Mesendoderm (in vitro differentiated cells): ENCODE measurements at regions not wholly inside any gene's neighbourhood (a gene's known extent, or its start where the extent isn't known, plus 50 kb on each side); places are given as distances from the start of the nearest gene placed in this dataset.

ENCODE experiments used
- DNase-seq: peaks from one replicate; pipeline ENCODE4 v3.0.0; 2013
- H2AK5ac ChIP-seq: 2 replicates; pipeline ENCODE4 v1.6.1; 2013; ENCODE audit warnings: low read length, inconsistent platforms
- H2BK120ac ChIP-seq: 2 replicates; pipeline ENCODE4 v1.6.1; 2013; ENCODE audit warnings: low read depth, mild to moderate bottlenecking, low read length, moderate library complexity, mixed read lengths
- H2BK15ac ChIP-seq: replicated peaks from 2 replicates; pipeline ENCODE4 v1.6.1; 2013; ENCODE audit warnings: low read depth, mild to moderate bottlenecking, moderate library complexity
- H2BK5ac ChIP-seq: 2 replicates; pipeline ENCODE4 v1.6.1; 2013; ENCODE audit warnings: low read length, inconsistent platforms
- H3K18ac ChIP-seq: 2 replicates; pipeline ENCODE4 v1.6.1; 2013; ENCODE audit warnings: mild to moderate bottlenecking, low read length, mixed read lengths
- H3K23ac ChIP-seq: one replicate; pipeline ENCODE4 v1.6.1; 2013; ENCODE audit warnings: low read length
- H3K27ac ChIP-seq: 2 replicates; pipeline ENCODE4 v1.5.1; 2013; ENCODE audit warnings: low read depth, mild to moderate bottlenecking, inconsistent platforms, low read length, moderate library complexity
- H3K27me3 ChIP-seq: 2 replicates; pipeline ENCODE4 v1.6.1; 2013; ENCODE audit warnings: low read length, control low read depth, mild to moderate bottlenecking, inconsistent platforms; ENCODE audit not compliant: insufficient read depth, poor library complexity
- H3K36me3 ChIP-seq: 2 replicates; pipeline ENCODE4 v1.6.1; 2013; ENCODE audit warnings: low read length, inconsistent platforms; ENCODE audit not compliant: control insufficient read depth, insufficient read depth
- H3K4ac ChIP-seq: one replicate; pipeline ENCODE4 v1.6.1; 2013; ENCODE audit warnings: low read depth, mild to moderate bottlenecking, low read length, moderate library complexity
- H3K4me1 ChIP-seq: 2 replicates; pipeline ENCODE4 v1.6.1; 2013; ENCODE audit warnings: low read depth, low read length, inconsistent platforms; ENCODE audit not compliant: control insufficient read depth
- H3K4me2 ChIP-seq: 2 replicates; pipeline ENCODE4 v1.6.1; 2013; ENCODE audit warnings: low read length
- H3K4me3 ChIP-seq: 2 replicates; pipeline ENCODE4 v1.5.1; 2013; ENCODE audit warnings: mild to moderate bottlenecking, low read length
- H3K56ac ChIP-seq: one replicate; pipeline ENCODE4 v1.6.1; 2013; ENCODE audit warnings: low read length
- H3K79me1 ChIP-seq: 2 replicates; pipeline ENCODE4 v1.6.1; 2013; ENCODE audit warnings: low read length, inconsistent platforms
- H3K79me2 ChIP-seq: 2 replicates; pipeline ENCODE4 v1.6.1; 2013; ENCODE audit warnings: mild to moderate bottlenecking, low read length; ENCODE audit not compliant: control insufficient read depth, insufficient read depth
- H3K9ac ChIP-seq: 2 replicates; pipeline ENCODE4 v1.6.1; 2013; ENCODE audit warnings: low read length, inconsistent platforms
- H4K5ac ChIP-seq: one replicate; pipeline ENCODE4 v1.6.1; 2013; ENCODE audit warnings: low read length
- H4K8ac ChIP-seq: one replicate; pipeline ENCODE4 v1.6.1; 2013; ENCODE audit warnings: low read depth, mild to moderate bottlenecking, control low read depth, low read length, moderate library complexity
- WGBS: extraction: QIAGEN DNeasy Blood & Tissue Kit; methylation state at CpG from one replicate; pipeline ENCODE4 v1.1.7; 2013; ENCODE audit warnings: low lambda C conversion rate, missing lambda C conversion rate; ENCODE audit not compliant: insufficient coverage; ENCODE audit errors: extremely low coverage; 5-methylcytosine and 5-hydroxymethylcytosine counted together

DNA sequence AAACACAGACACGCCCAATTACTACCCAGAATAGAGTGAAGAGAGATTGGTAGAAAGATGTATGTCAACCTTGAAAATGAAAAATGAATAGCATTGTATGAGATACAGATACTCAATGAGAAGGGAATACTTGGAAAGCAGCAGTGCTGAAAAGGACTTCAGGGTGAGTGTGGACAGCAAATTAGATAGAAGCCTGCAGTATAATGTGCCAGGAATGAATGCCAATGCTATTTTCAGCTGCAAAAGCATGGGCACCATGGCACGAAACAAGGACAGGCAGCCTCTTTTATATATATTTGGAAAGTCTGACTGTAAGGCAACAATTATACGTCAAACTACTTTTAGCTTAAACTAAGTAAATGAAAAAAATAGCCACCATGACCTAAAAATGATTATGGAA is 118.2 kb downstream of the PTCHD4 start:
- Histone ChIP-seq H3K9ac (no peak overlapping the region), H3K4ac (no peak overlapping the region), H3K27me3 (no peaks in the 10 kb centered on the region), H4K5ac (no peak overlapping the region), H3K27ac (no peak overlapping the region), H3K79me1 (no peaks in the 10 kb centered on the region), H3K4me3 (no peak overlapping the region), H2BK5ac (no peak overlapping the region), H4K8ac (no peak overlapping the region), H3K23ac (no peak overlapping the region), H3K56ac (no peak overlapping the region), H2AK5ac (no peak overlapping the region), H3K36me3 (no peaks in the 10 kb centered on the region), H2BK15ac (no peak overlapping the region), H3K4me2 (no peak overlapping the region), H2BK120ac (no peak overlapping the region), H3K18ac (no peak overlapping the region), H3K79me2 (no peaks in the 10 kb centered on the region), H3K4me1 (no peaks in the 10 kb centered on the region)
- no peak for DNase-seq
- WGBS = no CpG with 5 or more reads among the region's 3 CpGs

DNA sequence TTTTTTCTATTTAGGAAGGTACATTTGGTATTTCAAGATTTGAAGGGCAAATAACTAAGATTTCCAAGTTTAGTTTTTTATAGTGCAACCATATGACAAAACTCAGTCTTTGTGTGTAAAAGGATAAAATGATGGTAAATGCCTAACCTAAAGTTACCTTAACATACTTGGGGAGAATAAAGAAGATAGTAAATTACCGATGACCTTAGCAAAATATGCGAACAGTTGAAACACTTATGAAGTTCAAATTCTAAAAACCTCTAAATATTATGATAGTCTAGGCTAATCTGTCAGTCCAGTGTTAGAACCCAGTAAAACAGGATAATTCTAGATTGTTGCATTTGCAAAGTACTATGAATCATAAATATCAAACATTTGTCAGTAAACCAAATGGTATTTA is 127.5 kb downstream of the PTCHD4 start:
- no peak overlapping the region for H2BK15ac ChIP-seq
- H3K27me3 ChIP-seq = no peaks in the 10 kb centered on the region
- H3K4me3 ChIP-seq = no peak overlapping the region
- H3K4me1 ChIP-seq = no peaks in the 10 kb centered on the region
- H3K79me1 ChIP-seq = no peaks in the 10 kb centered on the region
- H3K9ac ChIP-seq = no peak overlapping the region
- H3K27ac ChIP-seq = no peak overlapping the region
- no peak overlapping the region for H3K18ac ChIP-seq
- no peaks in the 10 kb centered on the region for H3K36me3 ChIP-seq
- no peak overlapping the region for H3K4me2 ChIP-seq
- no peaks in the 10 kb centered on the region for H3K79me2 ChIP-seq
- no peak overlapping the region for H3K4ac ChIP-seq
- WGBS = no CpG with 5 or more reads among the region's 2 CpGs
- H3K23ac ChIP-seq = no peak overlapping the region
- H2BK5ac ChIP-seq = no peak overlapping the region
- H4K8ac ChIP-seq = no peak overlapping the region
- no peak overlapping the region for H4K5ac ChIP-seq
- H2AK5ac ChIP-seq = no peak overlapping the region
- H2BK120ac ChIP-seq = no peak overlapping the region
- DNase-seq = no peak
- no peak overlapping the region for H3K56ac ChIP-seq

DNA sequence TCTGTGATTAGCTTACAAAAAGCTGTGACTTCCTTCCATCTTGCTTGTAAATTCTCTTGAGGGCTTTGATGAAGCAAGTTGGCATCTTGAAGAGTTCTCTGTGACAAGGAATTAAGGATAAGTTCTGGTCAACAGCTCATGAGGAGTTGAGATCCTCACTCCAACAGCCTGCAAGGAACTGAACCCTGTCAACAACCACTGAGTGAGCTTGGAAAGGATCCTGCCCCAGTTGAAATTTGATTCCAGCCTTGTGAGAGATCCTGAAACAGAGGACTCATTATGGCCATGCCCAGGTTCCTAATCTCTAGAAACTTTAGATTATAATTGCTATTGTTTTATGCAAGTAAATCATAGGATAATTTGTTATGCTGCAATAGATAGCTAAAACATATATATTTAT is 133.7 kb downstream of the PTCHD4 start:
- Histone ChIP-seq H3K36me3 (no peaks in the 10 kb centered on the region), H3K4ac (no peak overlapping the region), H3K4me1 (no peaks in the 10 kb centered on the region), H2BK120ac (no peak overlapping the region), H4K5ac (no peak overlapping the region), H2BK15ac (no peak overlapping the region), H3K23ac (no peak overlapping the region), H2BK5ac (no peak overlapping the region), H2AK5ac (no peak overlapping the region), H3K79me1 (no peaks in the 10 kb centered on the region), H4K8ac (no peak overlapping the region), H3K27me3 (no peaks in the 10 kb centered on the region), H3K27ac (no peak overlapping the region), H3K4me3 (no peak overlapping the region), H3K9ac (no peak overlapping the region), H3K79me2 (no peaks in the 10 kb centered on the region), H3K56ac (no peak overlapping the region), H3K18ac (no peak overlapping the region), H3K4me2 (no peak overlapping the region)
- peak; percentile 30 for DNase-seq

DNA sequence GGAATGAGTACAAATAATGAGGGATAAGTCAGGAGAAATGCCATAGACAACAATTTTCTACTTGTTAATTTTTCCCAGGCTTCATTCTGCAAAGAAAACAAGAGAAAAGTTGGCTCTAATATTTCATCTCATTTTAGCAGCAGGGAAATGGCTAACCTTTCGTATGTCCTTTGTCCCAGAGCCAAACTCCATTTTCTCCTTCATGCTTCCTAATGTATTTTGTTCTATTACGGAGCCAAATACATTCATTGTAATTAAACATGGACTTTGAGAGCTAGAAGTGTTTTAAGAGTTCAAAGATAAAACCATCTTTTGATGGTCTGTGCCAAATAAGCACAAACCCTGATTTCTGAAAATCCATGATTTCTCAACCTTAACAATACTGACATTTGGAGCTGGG is 136.9 kb downstream of the PTCHD4 start:
- H3K56ac ChIP-seq = no peak overlapping the region
- H2BK15ac ChIP-seq = no peak overlapping the region
- H3K18ac ChIP-seq = no peak overlapping the region
- H2BK5ac ChIP-seq = no peak overlapping the region
- H3K27ac ChIP-seq = no peak overlapping the region
- H4K5ac ChIP-seq = no peak overlapping the region
- WGBS = no CpG with 5 or more reads among the region's 2 CpGs
- no peak overlapping the region for H3K23ac ChIP-seq
- H3K36me3 ChIP-seq = no peaks in the 10 kb centered on the region
- H3K4me2 ChIP-seq = no peak overlapping the region
- no peaks in the 10 kb centered on the region for H3K79me1 ChIP-seq
- H3K4me1 ChIP-seq = no peaks in the 10 kb centered on the region
- H4K8ac ChIP-seq = no peak overlapping the region
- no peak overlapping the region for H3K4ac ChIP-seq
- no peak overlapping the region for H2AK5ac ChIP-seq
- no peaks in the 10 kb centered on the region for H3K27me3 ChIP-seq
- no peak overlapping the region for H3K4me3 ChIP-seq
- H3K79me2 ChIP-seq = no peaks in the 10 kb centered on the region
- H3K9ac ChIP-seq = no peak overlapping the region
- no peak overlapping the region for H2BK120ac ChIP-seq
- no peak for DNase-seq

DNA sequence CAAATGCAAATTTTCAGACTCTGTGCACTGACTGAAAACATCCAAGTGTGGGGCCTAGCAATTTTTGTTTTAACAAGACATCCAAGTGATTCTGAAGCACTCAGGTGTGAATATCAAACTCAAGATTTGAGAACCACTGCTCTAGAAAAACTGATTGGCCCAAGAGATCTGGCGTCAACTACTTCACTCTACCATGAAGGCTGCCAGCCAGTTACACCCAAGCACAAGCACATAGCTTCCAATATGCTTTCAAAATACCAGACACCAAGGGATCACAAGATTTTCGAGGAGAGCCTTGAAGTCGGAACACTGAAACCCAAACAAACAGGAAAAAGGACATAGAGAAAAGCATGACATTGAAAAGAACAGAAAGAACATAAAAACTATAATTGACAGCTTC is 140.2 kb downstream of the PTCHD4 start:
- H3K9ac ChIP-seq = no peak overlapping the region
- no peak overlapping the region for H4K8ac ChIP-seq
- no peak overlapping the region for H2BK5ac ChIP-seq
- no peak overlapping the region for H3K4ac ChIP-seq
- H3K27ac ChIP-seq = no peak overlapping the region
- no peak overlapping the region for H3K23ac ChIP-seq
- H3K79me1 ChIP-seq = no peaks in the 10 kb centered on the region
- H2AK5ac ChIP-seq = no peak overlapping the region
- no peak overlapping the region for H3K4me3 ChIP-seq
- H3K4me1 ChIP-seq = no peaks in the 10 kb centered on the region
- no peak for DNase-seq
- no CpG with 5 or more reads among the region's 3 CpGs for WGBS
- no peak overlapping the region for H4K5ac ChIP-seq
- no peak overlapping the region for H3K56ac ChIP-seq
- H3K79me2 ChIP-seq = no peaks in the 10 kb centered on the region
- no peak overlapping the region for H2BK120ac ChIP-seq
- H3K27me3 ChIP-seq = no peaks in the 10 kb centered on the region
- no peak overlapping the region for H2BK15ac ChIP-seq
- H3K18ac ChIP-seq = no peak overlapping the region
- no peaks in the 10 kb centered on the region for H3K36me3 ChIP-seq
- no peak overlapping the region for H3K4me2 ChIP-seq

DNA sequence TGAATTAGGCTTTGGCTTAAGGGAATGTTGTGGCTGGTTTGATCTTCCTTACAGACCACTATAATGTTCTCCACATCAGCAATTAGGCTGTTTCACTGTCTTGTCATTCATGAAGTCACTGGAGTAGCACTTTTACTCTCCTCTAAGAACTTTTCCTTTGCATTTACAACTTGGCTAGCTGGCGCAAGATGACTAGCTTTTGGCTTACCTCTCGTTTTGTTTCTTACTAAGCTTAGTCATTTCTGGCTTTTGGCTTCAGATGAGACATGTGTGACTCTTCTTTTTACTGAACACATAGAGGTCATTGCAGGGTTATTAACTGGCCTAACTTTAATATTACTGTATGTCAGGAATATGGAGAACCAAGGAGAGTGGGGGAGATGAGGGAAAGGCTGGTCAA is 143.2 kb downstream of the PTCHD4 start:
- Histone ChIP-seq H3K79me1 (no peaks in the 10 kb centered on the region), H3K9ac (no peak overlapping the region), H3K27me3 (no peaks in the 10 kb centered on the region), H2BK5ac (no peak overlapping the region), H3K4me3 (no peak overlapping the region), H2AK5ac (no peak overlapping the region), H4K5ac (no peak overlapping the region), H4K8ac (no peak overlapping the region), H3K36me3 (no peaks in the 10 kb centered on the region), H3K4ac (no peak overlapping the region), H3K4me2 (no peak overlapping the region), H3K56ac (no peak overlapping the region), H2BK120ac (no peak overlapping the region), H3K4me1 (no peaks in the 10 kb centered on the region), H2BK15ac (no peak overlapping the region), H3K23ac (no peak overlapping the region), H3K18ac (no peak overlapping the region), H3K79me2 (no peaks in the 10 kb centered on the region), H3K27ac (no peak overlapping the region)
- no peak for DNase-seq
- WGBS = no CpG with 5 or more reads among the region's 2 CpGs
